PC-3 (cell line): ENCODE measurements at regions not wholly inside any gene's neighbourhood (a gene's known extent, or its start where the extent isn't known, plus 50 kb on each side); places are given as distances from the start of the nearest gene placed in this dataset.

Source experiments
- ATAC-seq: fragments of 200-7000 bp; cut with Tn5 transposase; 2 replicates; pipeline ENCODE4 v1.9.1; 2020; ENCODE audit warnings: mild to moderate bottlenecking, moderate library complexity
- BruUV-seq: library from RNA; stranded (reverse); fragments of 400-500 nt; replicated peaks from 2 replicates; lab custom pipeline; 2021; lab: Mats Ljungman, UMichigan
- CTCF ChIA-PET: fragments of 300-600 bp; sonication (Branson Sonifier 250); formaldehyde crosslinking; loops from one replicate; lab custom pipeline; 2022; ENCODE audit warnings: antibody characterized with exemption; lab: Charles Lee
- POLR2A ChIA-PET: fragments of 300-600 bp; sonication (Branson Sonifier 250); formaldehyde crosslinking; loops from one replicate; lab custom pipeline; 2022; ENCODE audit warnings: antibody characterized with exemption; ENCODE audit not compliant: unreplicated experiment; lab: Charles Lee
- DNase-seq: peaks from one replicate; pipeline ENCODE4 v3.0.0-alpha.2; 2015
- H2AFZ ChIP-seq: fragments of 300-600 bp; sonication (generic); 2 replicates; pipeline ENCODE4 v1.6.0; 2016; ENCODE audit warnings: antibody characterized with exemption, low read length
- H3F3A ChIP-seq: fragments of 300-600 bp; sonication (generic); one replicate; pipeline ENCODE4 v1.6.0; 2017; ENCODE audit warnings: antibody characterized with exemption, low read length, control low read depth, mild to moderate bottlenecking; ENCODE audit not compliant: unreplicated experiment
- H3K27ac ChIP-seq: fragments of 300-600 bp; sonication (generic); 2 replicates; pipeline ENCODE4 v1.5.1; 2016; ENCODE audit warnings: mild to moderate bottlenecking, low read length
- H3K27me3 ChIP-seq: fragments of 300-600 bp; sonication (generic); 2 replicates; pipeline ENCODE4 v1.6.1; 2016; ENCODE audit warnings: low read length, mixed read lengths
- H3K36me3 ChIP-seq: fragments of 300-600 bp; sonication (generic); 2 replicates; pipeline ENCODE4 v1.6.1; 2016; ENCODE audit warnings: low read depth, mixed run types, low read length, mixed read lengths
- H3K4me1 ChIP-seq: fragments of 300-600 bp; sonication (generic); 2 replicates; pipeline ENCODE4 v1.5.1; 2016; ENCODE audit warnings: low read length; ENCODE audit not compliant: insufficient read depth
- H3K4me2 ChIP-seq: fragments of 300-600 bp; sonication (generic); 2 replicates; pipeline ENCODE4 v1.6.0; 2016; ENCODE audit warnings: low read length
- H3K4me3 ChIP-seq: fragments of 300-600 bp; sonication (generic); 2 replicates; pipeline ENCODE4 v1.5.1; 2016; ENCODE audit warnings: mild to moderate bottlenecking, low read length, mixed read lengths
- H3K79me2 ChIP-seq: fragments of 300-600 bp; sonication (generic); 2 replicates; pipeline ENCODE4 v1.6.1; 2017; ENCODE audit warnings: low read length, mixed read lengths
- H3K9ac ChIP-seq: fragments of 300-600 bp; sonication (generic); 2 replicates; pipeline ENCODE4 v1.6.0; 2016; ENCODE audit warnings: mild to moderate bottlenecking, low read length
- H3K9me2 ChIP-seq: fragments of 300-600 bp; sonication (generic); replicated peaks from 2 replicates; pipeline ENCODE4 v1.6.1; 2016; ENCODE audit warnings: mixed run types, low read length, mixed read lengths
- H3K9me3 ChIP-seq: fragments of 300-600 bp; sonication (generic); 2 replicates; pipeline ENCODE4 v1.6.1; 2016; ENCODE audit warnings: low read length, mixed read lengths
- H4K20me1 ChIP-seq: fragments of 300-600 bp; sonication (generic); 2 replicates; pipeline ENCODE4 v1.6.1; 2016; ENCODE audit warnings: low read length, mixed read lengths
- EZH2 ChIP-seq: fragments of 300-600 bp; sonication (generic); IDR thresholded peaks from one replicate; pipeline ENCODE4 v1.6.1; 2017; ENCODE audit warnings: antibody characterized with exemption, mild to moderate bottlenecking, low read length; ENCODE audit not compliant: unreplicated experiment
- EZH2phosphoT487 ChIP-seq: fragments of 300-600 bp; sonication (generic); IDR thresholded peaks from 2 replicates; pipeline ENCODE4 v1.6.1; 2018; ENCODE audit warnings: mild to moderate bottlenecking, antibody characterized with exemption, low read length, borderline replicate concordance
- intact Hi-C: fragments of 100-400 bp; cut with micrococcal nuclease; formaldehyde crosslinking; loops from 2 replicates; pipeline ENCODE4 v1.9.0; 2023
- TF ChIP-seq, protein P1 (sequence below): fragments of 300-600 bp; sonication (generic); conservative IDR thresholded peaks from 2 replicates; pipeline ENCODE4 v1.5.1; 2017; ENCODE audit warnings: antibody characterized with exemption, low read depth, mild to moderate bottlenecking, low read length

DNA sequence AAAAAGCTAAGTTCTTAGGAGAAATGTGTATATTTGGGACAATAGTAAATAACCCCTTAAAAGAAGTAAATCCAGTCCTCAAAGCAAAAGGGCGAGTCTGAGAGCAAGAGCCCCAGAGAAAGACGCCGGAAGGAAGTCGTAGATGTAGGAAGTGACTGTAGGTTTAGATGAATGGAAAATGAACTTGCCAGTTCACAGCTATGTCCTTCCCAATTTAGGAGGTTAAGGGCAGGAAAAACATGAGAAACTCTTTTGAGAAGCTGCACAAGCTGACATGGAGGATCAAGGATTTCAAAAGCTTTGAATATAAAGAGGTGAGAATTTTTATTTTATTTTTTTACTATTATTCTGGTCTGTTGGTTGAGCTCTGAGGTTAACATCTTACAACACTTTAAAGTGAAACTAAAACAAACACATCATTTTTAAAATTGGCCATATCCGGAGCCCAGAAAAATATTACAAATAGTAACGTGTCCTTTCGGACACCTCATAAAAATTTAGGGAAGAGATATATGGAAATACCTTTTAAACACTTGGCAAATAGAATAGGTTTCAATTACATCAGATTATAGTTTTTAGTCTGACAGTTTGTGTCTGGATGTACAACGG, 1178.6 kb downstream of the MRPL39 start:
- intact Hi-C loops, result no loop called here
- H3K4me1 ChIP-seq, result no peaks in the 10 kb centered on the region
- TF ChIP-seq EZH2 (no peak), EZH2phosphoT487 (no peak)
- TF ChIP-seq, protein P1, sequence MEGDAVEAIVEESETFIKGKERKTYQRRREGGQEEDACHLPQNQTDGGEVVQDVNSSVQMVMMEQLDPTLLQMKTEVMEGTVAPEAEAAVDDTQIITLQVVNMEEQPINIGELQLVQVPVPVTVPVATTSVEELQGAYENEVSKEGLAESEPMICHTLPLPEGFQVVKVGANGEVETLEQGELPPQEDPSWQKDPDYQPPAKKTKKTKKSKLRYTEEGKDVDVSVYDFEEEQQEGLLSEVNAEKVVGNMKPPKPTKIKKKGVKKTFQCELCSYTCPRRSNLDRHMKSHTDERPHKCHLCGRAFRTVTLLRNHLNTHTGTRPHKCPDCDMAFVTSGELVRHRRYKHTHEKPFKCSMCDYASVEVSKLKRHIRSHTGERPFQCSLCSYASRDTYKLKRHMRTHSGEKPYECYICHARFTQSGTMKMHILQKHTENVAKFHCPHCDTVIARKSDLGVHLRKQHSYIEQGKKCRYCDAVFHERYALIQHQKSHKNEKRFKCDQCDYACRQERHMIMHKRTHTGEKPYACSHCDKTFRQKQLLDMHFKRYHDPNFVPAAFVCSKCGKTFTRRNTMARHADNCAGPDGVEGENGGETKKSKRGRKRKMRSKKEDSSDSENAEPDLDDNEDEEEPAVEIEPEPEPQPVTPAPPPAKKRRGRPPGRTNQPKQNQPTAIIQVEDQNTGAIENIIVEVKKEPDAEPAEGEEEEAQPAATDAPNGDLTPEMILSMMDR, result no peak
- BruUV-seq, result no TSS peak
- no peak overlapping the region for H3K27ac ChIP-seq
- CTCF ChIA-PET, result no interaction called here
- H3K9me3 ChIP-seq, result no peaks in the 10 kb centered on the region
- H2AFZ ChIP-seq, result peak overlapping the region; percentile 56
- no peaks in the 10 kb centered on the region for H3K79me2 ChIP-seq
- H4K20me1 ChIP-seq, result no peaks in the 10 kb centered on the region
- no peak for DNase-seq
- H3K9ac ChIP-seq, result no peak overlapping the region
- no peak for ATAC-seq
- POLR2A ChIA-PET, result no interaction called here
- no peak overlapping the region for H3K4me3 ChIP-seq
- no peaks in the 10 kb centered on the region for H3K36me3 ChIP-seq
- H3K4me2 ChIP-seq, result peak overlapping the region; percentile 46; the same call in 1 of the 2 replicates
- H3F3A ChIP-seq, result no peaks in the 10 kb centered on the region
- H3K9me2 ChIP-seq, result no peaks in the 10 kb centered on the region
- H3K27me3 ChIP-seq, result no peaks in the 10 kb centered on the region

DNA sequence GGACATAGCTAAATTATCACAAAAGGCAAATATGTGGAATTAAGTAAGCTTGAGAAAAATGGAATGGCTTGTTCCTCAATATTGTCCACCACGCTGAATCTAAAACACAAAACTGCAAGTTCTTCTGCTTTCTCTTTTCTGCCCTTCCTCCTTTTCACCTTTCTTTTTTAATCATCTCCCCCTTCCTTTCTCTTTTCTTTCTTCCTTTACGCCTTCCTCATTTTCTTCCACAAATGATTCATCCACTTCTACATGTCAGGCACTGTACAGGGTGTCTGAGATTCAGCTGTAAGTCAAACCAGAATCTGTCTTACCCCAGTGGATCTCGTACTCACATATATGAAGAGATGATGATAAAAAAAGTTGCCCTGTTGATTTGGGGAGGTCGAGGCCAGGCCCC, 1182.5 kb downstream of the MRPL39 start:
- no peak overlapping the region for H3K4me2 ChIP-seq
- ChIA-PET POLR2A (no interaction called here), CTCF (no interaction called here)
- H3K36me3 ChIP-seq, result no peaks in the 10 kb centered on the region
- ATAC-seq, result no peak
- H3K9me2 ChIP-seq, result no peaks in the 10 kb centered on the region
- H3K9ac ChIP-seq, result no peak overlapping the region
- no peaks in the 10 kb centered on the region for H3F3A ChIP-seq
- H4K20me1 ChIP-seq, result no peaks in the 10 kb centered on the region
- H3K79me2 ChIP-seq, result no peaks in the 10 kb centered on the region
- intact Hi-C loops, result no loop called here
- DNase-seq, result no peak
- H3K27ac ChIP-seq, result no peak overlapping the region
- H3K4me3 ChIP-seq, result no peak overlapping the region
- no peaks in the 10 kb centered on the region for H3K4me1 ChIP-seq
- BruUV-seq, result no TSS peak
- no peak overlapping the region for H2AFZ ChIP-seq
- H3K27me3 ChIP-seq, result no peaks in the 10 kb centered on the region
- TF ChIP-seq, protein P1, result no peak
- peaks cover 6% of the 10 kb centered on the region for H3K9me3 ChIP-seq

DNA sequence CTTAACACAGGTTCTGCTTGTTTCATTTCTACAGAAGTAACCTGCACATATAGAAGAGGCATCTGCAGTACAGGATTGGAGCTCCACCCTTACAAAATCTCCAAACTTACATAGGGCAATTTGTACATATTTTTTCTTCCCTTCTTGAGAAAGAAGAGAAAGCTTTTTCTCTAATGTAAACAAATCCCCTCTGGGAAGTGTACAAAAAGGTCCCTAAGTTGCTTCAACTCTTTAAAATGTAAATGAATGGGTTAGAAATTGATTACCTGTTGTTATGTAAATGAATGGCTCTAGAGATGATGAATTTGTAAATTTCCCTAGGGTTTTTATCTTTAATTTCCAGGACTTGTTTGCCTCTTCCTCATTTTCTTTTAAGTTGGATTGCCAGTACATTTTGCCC, 1183.7 kb downstream of the MRPL39 start:
- POLR2A ChIA-PET, result no interaction called here
- H3K9me3 ChIP-seq, result peaks cover 16% of the 10 kb centered on the region

More for the DNA sequence above, 1183.7 kb downstream of the MRPL39 start:
- no peaks in the 10 kb centered on the region for H3K79me2 ChIP-seq
- intact Hi-C loops, result no loop called here
- no peak for DNase-seq
- no peaks in the 10 kb centered on the region for H3K4me1 ChIP-seq
- no peak overlapping the region for H3K27ac ChIP-seq
- H3K9me2 ChIP-seq, result no peaks in the 10 kb centered on the region
- CTCF ChIA-PET, result no interaction called here
- no peak for ATAC-seq
- H3K36me3 ChIP-seq, result no peaks in the 10 kb centered on the region
- no peak overlapping the region for H3K4me2 ChIP-seq
- no peak overlapping the region for H2AFZ ChIP-seq
- no peak overlapping the region for H3K9ac ChIP-seq
- H3K27me3 ChIP-seq, result no peaks in the 10 kb centered on the region
- H4K20me1 ChIP-seq, result no peaks in the 10 kb centered on the region
- H3K4me3 ChIP-seq, result no peak overlapping the region
- no TSS peak for BruUV-seq
- TF ChIP-seq EZH2phosphoT487 (no peak), EZH2 (no peak)
- TF ChIP-seq, protein P1, result no peak
- no peaks in the 10 kb centered on the region for H3F3A ChIP-seq
